Psoas muscle (tissue), 7 donors: ENCODE measurements at regions not wholly inside any gene's neighbourhood (a gene's known extent, or its start where the extent isn't known, plus 50 kb on each side); places are given as distances from the start of the nearest gene placed in this dataset.
A peak's percentile ranks its signal among the peaks of the same experiment; 100 is the strongest.
"Not testable (repeated sequence)": the region's sequence is repeated elsewhere in the genome, so short reads cannot be mapped to it uniquely, and the experiment has no call there.

ENCODE experiments used
- ATAC-seq, 4 donors: fragments of 200-7000 bp; cut with Tn5 transposase; one replicate each; pipeline ENCODE4 v1.9.1; 2020; ENCODE audit warnings: moderate library complexity in 3 of 4, mild to moderate bottlenecking in 2 of 4
- DNase-seq, 2 donors: peaks; one replicate each; pipeline ENCODE4 v3.0.0-alpha.2; 2020
- H3K27ac ChIP-seq: fragments of 200-600 bp; one replicate; pipeline ENCODE4 v1.8.0; 2022
- H3K27me3 ChIP-seq, 3 donors: fragments of 200-600 bp in 1 of 3; one replicate each; pipeline versions ENCODE4 v1.6.1 to v1.8.0; 2013 to 2022; ENCODE audit warnings: low read length in 2 of 3, mild to moderate bottlenecking in 2 of 3, moderate library complexity in 1 of 3; ENCODE audit not compliant: insufficient read depth in 3 of 3
- H3K36me3 ChIP-seq, 2 donors: fragments of 200-600 bp in 1 of 2; one replicate each; pipeline versions ENCODE4 v1.6.1 to v1.8.0; 2013 to 2022; ENCODE audit warnings: low read depth in 1 of 2, mild to moderate bottlenecking in 1 of 2, moderate library complexity in 1 of 2; ENCODE audit not compliant: insufficient read depth in 1 of 2
- H3K4me1 ChIP-seq: fragments of 200-600 bp; one replicate; pipeline ENCODE4 v1.8.0; 2022
- H3K4me3 ChIP-seq: fragments of 200-600 bp; one replicate; pipeline ENCODE4 v1.8.0; 2022; ENCODE audit warnings: mild to moderate bottlenecking
- H3K9me3 ChIP-seq: fragments of 200-600 bp; one replicate; pipeline ENCODE4 v1.8.0; 2022
- WGBS, 3 donors: extraction: QIAGEN DNeasy Blood & Tissue Kit; methylation state at CpG; one replicate each; pipeline versions ENCODE4 v1.1.6 to v1.1.7; 2013; 5-methylcytosine and 5-hydroxymethylcytosine counted together
- intact Hi-C, 2 donors: fragments of 100-400 bp; cut with DNase I; formaldehyde crosslinking; loops; one replicate each; pipeline versions ENCODE4 v1.11.0 to v1.14.2; 2022
- donor health status: healthy with polysubstance abuse.
- donor health status: DM: no; HTN: no; CAD: no; lungs with moderate emphysema.
- donor health status: Bipolar disorder and iron deficiency.
- donor health status: healthy.
- donor health status: DM: yes; HTN: yes; CAD: no.
- donor health status: DM: no; HTN: no; CAD: no.
- donor health status: DM: yes; HTN: yes; CAD: no.

GRCh38 chr2:87128761-87129553 is 107.3 kb upstream of the PLGLB1 start:
- H3K27me3 ChIP-seq, H3K36me3 ChIP-seq, DNase-seq, H3K27ac ChIP-seq, H3K9me3 ChIP-seq, H3K4me1 ChIP-seq, ATAC-seq, intact Hi-C loops, H3K4me3 ChIP-seq: not testable (repeated sequence)
- whole genome bisulfite sequencing, 3 donors, result 43 to 66% (median 55%) methylated on average over 3 of the region's 5 CpGs

GRCh38 chr2:87132577-87132976 is 110.9 kb upstream of the PLGLB1 start:
- H3K4me3 ChIP-seq, DNase-seq, H3K27ac ChIP-seq, H3K9me3 ChIP-seq, ATAC-seq, intact Hi-C loops, H3K4me1 ChIP-seq, H3K36me3 ChIP-seq, H3K27me3 ChIP-seq: not testable (repeated sequence)
- 85 to 88% (median 87%) methylated on average over 1 to 2 of the region's 2 CpGs for WGBS, 3 donors

GRCh38 chr2:87151835-87152493 is 130.3 kb upstream of the PLGLB1 start:
- DNase-seq, H3K9me3 ChIP-seq, H3K27ac ChIP-seq, H3K4me1 ChIP-seq, H3K4me3 ChIP-seq, intact Hi-C loops, H3K36me3 ChIP-seq, H3K27me3 ChIP-seq: not testable (repeated sequence)
- WGBS, 3 donors, result no CpG with 5 or more reads among the region's 7 CpGs
- peak in 2 of 4 donors; percentile 54 to 76 for ATAC-seq

- ATAC-seq, intact Hi-C loops: not testable (repeated sequence)
These were observed 152.8 kb upstream of the PLGLB1 start for GRCh38 chr2:87174454-87174853.

GRCh38 chr2:87183373-87183772 is 161.7 kb upstream of the PLGLB1 start:
- ATAC-seq, intact Hi-C loops, H3K27ac ChIP-seq, H3K36me3 ChIP-seq, H3K4me1 ChIP-seq, H3K27me3 ChIP-seq, DNase-seq, H3K4me3 ChIP-seq, H3K9me3 ChIP-seq: not testable (repeated sequence)
- 72% methylated on average over 4 of the region's 5 CpGs; no CpG with 5 or more reads in 2 of the 3 donors for WGBS, 3 donors

More at GRCh38 chr2:87174454-87174853, 152.8 kb upstream of the PLGLB1 start:
- H3K4me1 ChIP-seq, H3K36me3 ChIP-seq, H3K27ac ChIP-seq, H3K4me3 ChIP-seq, H3K27me3 ChIP-seq, DNase-seq, H3K9me3 ChIP-seq: not testable (repeated sequence)
- WGBS, 3 donors, result 83 to 91% (median 83%) methylated on average over 2 of the region's 2 CpGs

- ATAC-seq, H3K4me1 ChIP-seq, intact Hi-C loops, H3K36me3 ChIP-seq, H3K27ac ChIP-seq, DNase-seq, H3K4me3 ChIP-seq, H3K27me3 ChIP-seq, H3K9me3 ChIP-seq: not testable (repeated sequence)
- WGBS, 3 donors, result 89 to 100% (median 96%) methylated on average over 2 of the region's 3 CpGs
These were observed 162.6 kb upstream of the PLGLB1 start for GRCh38 chr2:87184260-87184659.

- WGBS, 3 donors, result 43 to 70% methylated on average over 1 of the region's 3 CpGs; no CpG with 5 or more reads in 1 of the 3 donors
- not testable (repeated sequence) for H3K27me3 ChIP-seq
These were observed 167.6 kb upstream of the PLGLB1 start for GRCh38 chr2:87189214-87189613.

GRCh38 chr2:87193336-87193735 is 171.7 kb upstream of the PLGLB1 start:
- H3K36me3 ChIP-seq, H3K4me3 ChIP-seq, H3K27ac ChIP-seq, DNase-seq, H3K4me1 ChIP-seq, H3K27me3 ChIP-seq, H3K9me3 ChIP-seq, intact Hi-C loops: not testable (repeated sequence)
- 15 to 47% (median 43%) methylated on average over 1 to 2 of the region's 7 CpGs for WGBS, 3 donors
- peak; percentile 89 to 93 (median 92) for ATAC-seq

More at GRCh38 chr2:87189214-87189613, 167.6 kb upstream of the PLGLB1 start:
- H3K9me3 ChIP-seq, H3K4me3 ChIP-seq, H3K4me1 ChIP-seq, H3K36me3 ChIP-seq, H3K27ac ChIP-seq, intact Hi-C loops, DNase-seq: not testable (repeated sequence)
- ATAC-seq, result peak; percentile 82 to 97 (median 92)

GRCh38 chr2:87194254-87194999 is 172.8 kb upstream of the PLGLB1 start:
- H3K9me3 ChIP-seq, DNase-seq, H3K36me3 ChIP-seq, H3K4me3 ChIP-seq, H3K4me1 ChIP-seq, intact Hi-C loops, H3K27ac ChIP-seq, H3K27me3 ChIP-seq: not testable (repeated sequence)
- peak in 3 of 4 donors; percentile 62 to 79 (median 71) for ATAC-seq
- 44 to 80% (median 53%) methylated on average over 1 of the region's 2 CpGs for WGBS, 3 donors

GRCh38 chr2:87196720-87197388 is 175.2 kb upstream of the PLGLB1 start:
- H3K9me3 ChIP-seq, H3K27me3 ChIP-seq, H3K36me3 ChIP-seq, H3K27ac ChIP-seq, H3K4me3 ChIP-seq, ATAC-seq, H3K4me1 ChIP-seq, DNase-seq, intact Hi-C loops: not testable (repeated sequence)
- WGBS, 3 donors, result 78 to 96% (median 90%) methylated on average over 1 to 2 of the region's 3 CpGs
